ENCODE measurements at regions not wholly inside any gene's neighbourhood (a gene's known extent, or its start where the extent isn't known, plus 50 kb on each side); places are given as distances from the start of the nearest gene placed in this dataset.
A peak's percentile ranks its signal among the peaks of the same experiment; 100 is the strongest.

- Histone ChIP-seq H2BK20ac (ENCODE audit: low read depth, low read length) (peak overlapping the region; percentile 5; the same call in 1 of the 2 replicates), H4K5ac (ENCODE audit: low read depth, low read length) (0 out of 2 replicates have a peak overlapping the region, but pooled peaks have one; percentile 24), H4K91ac (ENCODE audit: insufficient read depth, low read depth, low read length) (no peak overlapping the region), H2BK120ac (ENCODE audit: low read depth, low read length) (no peak overlapping the region), H3K27me3 (ENCODE audit: control insufficient read depth, insufficient read depth, low read length) (no peaks in the 10 kb centered on the region; the same call in 1 of the 2 replicates), H3K9me1 (ENCODE audit: insufficient read depth, low read length) (no peaks in the 10 kb centered on the region), H4K20me1 (ENCODE audit: insufficient read depth, low read length) (no peaks in the 10 kb centered on the region), H3K4me1 (ENCODE audit: control insufficient read depth, insufficient read depth, low read length) (peaks cover 6% of the 10 kb centered on the region; the same call in 1 of the 2 replicates), H3K18ac (ENCODE audit: low read depth, low read length) (peak overlapping the region; percentile 30; the same call in 1 of the 2 replicates), H2BK15ac (ENCODE audit: low read depth, low read length) (no peak overlapping the region), H3K27ac (ENCODE audit: insufficient read depth, low read length) (peak overlapping the region; percentile 79; the same call in 1 of the 2 replicates), H2AK9ac (replicated peaks; ENCODE audit: low read depth, low read length, poor library complexity) (no peak overlapping the region), H2BK5ac (ENCODE audit: low read depth, low read length, poor library complexity, severe bottlenecking) (peak overlapping the region; percentile 16), H3K23ac (ENCODE audit: low read depth, low read length) (no peak overlapping the region), H3K14ac (replicated peaks; ENCODE audit: low read depth, low read length) (no peak overlapping the region), H3K36me3 (ENCODE audit: control insufficient read depth, insufficient read depth, low read length) (no peaks in the 10 kb centered on the region), H3K4me2 (ENCODE audit: low read depth, low read length) (peak overlapping the region; percentile 34), H3K4ac (ENCODE audit: low read depth, low read length) (peak overlapping the region; percentile 2; the same call in 1 of the 2 replicates), H2AFZ (replicated peaks; ENCODE audit: low read length, poor library complexity) (no peak overlapping the region), H3K56ac (ENCODE audit: extremely low read depth, insufficient read depth, low read length) (no peak overlapping the region), H3K9me3 (ENCODE audit: control insufficient read depth, insufficient read depth, low read length) (no peaks in the 10 kb centered on the region), H3K9ac (ENCODE audit: low read depth, low read length) (no peak overlapping the region), H4K8ac (ENCODE audit: low read depth in 2 of 2, low read length in 2 of 2) (no peak overlapping the region), H2AK5ac (ENCODE audit: low read depth, low read length) (no peak overlapping the region), H3K79me1 (ENCODE audit: low read depth in 1 of 2, low read length in 2 of 2) (no peaks in the 10 kb centered on the region), H3K4me3 (ENCODE audit: insufficient read depth, low read depth, low read length) (no peak overlapping the region)
- TF ChIP-seq FOS (IDR thresholded peaks at IDR 0.05; ENCODE audit: low read depth, low read length) (0 out of 2 replicates have a peak, but pooled peaks have one; percentile 14), ELK1 (IDR thresholded peaks at IDR 0.05; ENCODE audit: borderline replicate concordance, low read depth, low read length) (no peak), CHD1 (IDR thresholded peaks at IDR 0.05; ENCODE audit: low read depth, low read length) (no peak), MAFK (IDR thresholded peaks at IDR 0.05; ENCODE audit: low read depth, low read length) (no peak), MXI1 (IDR thresholded peaks at IDR 0.05; ENCODE audit: borderline replicate concordance, low read depth, low read length) (no peak), BHLHE40 (IDR thresholded peaks at IDR 0.05; ENCODE audit: low read depth, low read length) (peak; percentile 87), CEBPB (IDR thresholded peaks at IDR 0.05; ENCODE audit: low read depth, low read length) (peak; percentile 72), CTCF (conservative IDR thresholded peaks at IDR 0.05; ENCODE audit: low read depth, low read length) (no peak), SMC3 (IDR thresholded peaks at IDR 0.05; ENCODE audit: low read depth, low read length) (no peak), MAZ (IDR thresholded peaks at IDR 0.05; ENCODE audit: borderline replicate concordance, low read depth, low read length) (no peak), RFX5 (IDR thresholded peaks at IDR 0.05; ENCODE audit: low read depth, low read length) (no peak), RCOR1 (IDR thresholded peaks at IDR 0.05; ENCODE audit: insufficient replicate concordance, low read length) (no peak)
- intact Hi-C loops (cut with micrococcal nuclease) (loop anchor here (1.0 kb wide), 1 partner anchor 59 kb away; no protein-coding TSS in a partner anchor), in situ Hi-C loops (cut with MboI; ENCODE audit: low sequenced_read_pairs) (no loop called here), dilution Hi-C loops (cut with HindIII; ENCODE audit: low sequenced_read_pairs, unreplicated experiment) (no loop called here)
- ChIA-PET CTCF (no interaction called here), POLR2A (ENCODE audit: unreplicated experiment) (no interaction called here)
- ATAC-seq (ENCODE audit: low read depth) (peak; percentile 73), DNase-seq (peak; percentile 74)
- no TSS peak for BruUV-seq (replicated peaks)
- WGBS, 2 experiments (ENCODE audit: extremely low coverage in 2 of 2, insufficient read length in 1 of 2), result no CpG with 5 or more reads among the region's 3 CpGs
These were observed 148.9 kb upstream of the JADE1 start for GRCh38 chr4:128660361-128661215.

Data from IMR-90 (cell line).